SW 1271 (cell line): ENCODE measurements at regions not wholly inside any gene's neighbourhood (a gene's known extent, or its start where the extent isn't known, plus 50 kb on each side); places are given as distances from the start of the nearest gene placed in this dataset.

Source experiments
- DNase-seq, 2 experiments: peaks; one replicate each; lab custom pipeline; 2025; lab: John Stamatoyannopoulos, UW

GRCh38 chr10:2728087-2728486, 339.3 kb upstream of the PFKP start:
- DNase-seq: no peak

- DNase-seq: no peak
These were observed 350.8 kb upstream of the PFKP start for GRCh38 chr10:2716596-2716995.

- no peak for DNase-seq
These were observed 352.8 kb upstream of the PFKP start for GRCh38 chr10:2714597-2714996.

GRCh38 chr10:2703953-2704352, 363.4 kb upstream of the PFKP start:
- DNase-seq: no peak

GRCh38 chr10:2701802-2702201, 365.5 kb upstream of the PFKP start:
- no peak for DNase-seq

- no peak for DNase-seq
These were observed 366.6 kb upstream of the PFKP start for GRCh38 chr10:2700626-2701305.

- no peak for DNase-seq
These were observed 378.4 kb upstream of the PFKP start for GRCh38 chr10:2688958-2689357.

- DNase-seq: no peak
These were observed 380.7 kb upstream of the PFKP start for GRCh38 chr10:2686691-2687090.

GRCh38 chr10:2682491-2682890, 384.9 kb upstream of the PFKP start:
- no peak for DNase-seq

GRCh38 chr10:2681891-2682290, 385.5 kb upstream of the PFKP start:
- DNase-seq: no peak

GRCh38 chr10:2680821-2681220, 386.5 kb upstream of the PFKP start:
- DNase-seq: no peak

GRCh38 chr10:2679646-2680045, 387.7 kb upstream of the PFKP start:
- DNase-seq: no peak

- no peak for DNase-seq
These were observed 390.9 kb upstream of the PFKP start for GRCh38 chr10:2676455-2676854.

GRCh38 chr10:2674451-2674850, 392.9 kb upstream of the PFKP start:
- DNase-seq: no peak

- no peak for DNase-seq
These were observed 396.5 kb upstream of the PFKP start for GRCh38 chr10:2670864-2671263.

GRCh38 chr10:2665772-2666171, 401.6 kb upstream of the PFKP start:
- no peak for DNase-seq

- no peak for DNase-seq
These were observed 407.1 kb upstream of the PFKP start for GRCh38 chr10:2660276-2660675.

- no peak for DNase-seq
These were observed 407.6 kb upstream of the PFKP start for GRCh38 chr10:2659660-2660209.

GRCh38 chr10:2658780-2659179, 408.6 kb upstream of the PFKP start:
- DNase-seq: no peak

- DNase-seq: no peak
These were observed 417.0 kb upstream of the PFKP start for GRCh38 chr10:2650328-2650727.

- DNase-seq: no peak
These were observed 426.3 kb upstream of the PFKP start for GRCh38 chr10:2641028-2641427.

GRCh38 chr10:2633630-2634029, 433.7 kb upstream of the PFKP start:
- DNase-seq: no peak

- no peak for DNase-seq
These were observed 435.7 kb upstream of the PFKP start for GRCh38 chr10:2631557-2632205.

GRCh38 chr10:2628705-2629104, 438.6 kb upstream of the PFKP start:
- DNase-seq: no peak
